ENCODE measurements at regions not wholly inside any gene's neighbourhood (a gene's known extent, or its start where the extent isn't known, plus 50 kb on each side); places are given as distances from the start of the nearest gene placed in this dataset.

GRCh38 chr4:3348621-3349020 is 55.8 kb downstream of the RGS12 start:
- peaks cover 15% of the 10 kb centered on the region for H3K36me3 Mint-ChIP-seq
- H3K27ac Mint-ChIP-seq, result no peak overlapping the region
- DNase-seq (ENCODE audit: low spot score in 2 of 2, unreplicated experiment in 2 of 2), result no peak
- no peaks in the 10 kb centered on the region for H3K27me3 Mint-ChIP-seq (ENCODE audit: low read depth)
- no peaks in the 10 kb centered on the region for H3K9me3 Mint-ChIP-seq
- peaks cover 9% of the 10 kb centered on the region for H3K4me1 Mint-ChIP-seq
- TF ChIP-seq CTCF (IDR thresholded peaks at IDR 0.05; ENCODE audit: unreplicated experiment), result no peak
- H3K4me3 Mint-ChIP-seq, result no peak overlapping the region

- Mint-ChIP-seq H3K27me3 (ENCODE audit: low read depth) (no peaks in the 10 kb centered on the region), H3K9me3 (no peaks in the 10 kb centered on the region), H3K27ac (no peak overlapping the region), H3K4me1 (peaks cover 9% of the 10 kb centered on the region), H3K36me3 (peaks cover 12% of the 10 kb centered on the region), H3K4me3 (no peak overlapping the region)
- no peak for DNase-seq (ENCODE audit: low spot score in 2 of 2, unreplicated experiment in 2 of 2)
- no peak for TF ChIP-seq CTCF (IDR thresholded peaks at IDR 0.05; ENCODE audit: unreplicated experiment)
Measured at GRCh38 chr4:3349116-3349515, 56.3 kb downstream of the RGS12 start.

GRCh38 chr4:3351997-3352396 is 59.2 kb downstream of the RGS12 start:
- no peak for TF ChIP-seq CTCF (IDR thresholded peaks at IDR 0.05; ENCODE audit: unreplicated experiment)
- H3K4me1 Mint-ChIP-seq, result peaks cover 4% of the 10 kb centered on the region
- H3K27me3 Mint-ChIP-seq (ENCODE audit: low read depth), result no peaks in the 10 kb centered on the region
- DNase-seq (ENCODE audit: low spot score in 2 of 2, unreplicated experiment in 2 of 2), result no peak
- H3K9me3 Mint-ChIP-seq, result peaks cover 8% of the 10 kb centered on the region
- peaks cover 20% of the 10 kb centered on the region for H3K36me3 Mint-ChIP-seq
- no peak overlapping the region for H3K27ac Mint-ChIP-seq
- no peak overlapping the region for H3K4me3 Mint-ChIP-seq

DNA sequence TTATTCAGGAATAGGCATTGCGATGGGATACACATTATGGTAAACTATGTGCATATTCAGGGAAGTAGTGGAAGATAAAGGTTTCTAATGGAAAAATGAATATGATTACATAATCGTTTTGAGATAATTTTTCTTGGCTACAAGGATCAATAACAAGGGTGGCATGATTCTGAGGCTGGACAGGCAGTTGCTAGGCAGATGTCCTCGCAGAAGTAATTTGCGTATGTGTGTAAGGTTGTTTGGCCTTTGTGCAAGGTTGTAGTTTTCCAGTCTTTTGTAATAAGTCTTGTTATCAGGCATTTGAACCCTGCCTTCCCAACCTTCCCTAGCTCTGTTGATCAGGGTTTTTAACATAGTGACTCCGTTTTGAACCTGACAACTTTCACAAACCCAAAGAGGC is 59.7 kb downstream of the RGS12 start:
- peaks cover 3% of the 10 kb centered on the region for H3K4me1 Mint-ChIP-seq
- peaks cover 25% of the 10 kb centered on the region for H3K36me3 Mint-ChIP-seq
- H3K9me3 Mint-ChIP-seq, result peaks cover 13% of the 10 kb centered on the region
- no peak overlapping the region for H3K4me3 Mint-ChIP-seq
- H3K27me3 Mint-ChIP-seq (ENCODE audit: low read depth), result no peaks in the 10 kb centered on the region
- DNase-seq (ENCODE audit: low spot score in 2 of 2, unreplicated experiment in 2 of 2), result no peak
- no peak overlapping the region for H3K27ac Mint-ChIP-seq
- no peak for TF ChIP-seq CTCF (IDR thresholded peaks at IDR 0.05; ENCODE audit: unreplicated experiment)

DNA sequence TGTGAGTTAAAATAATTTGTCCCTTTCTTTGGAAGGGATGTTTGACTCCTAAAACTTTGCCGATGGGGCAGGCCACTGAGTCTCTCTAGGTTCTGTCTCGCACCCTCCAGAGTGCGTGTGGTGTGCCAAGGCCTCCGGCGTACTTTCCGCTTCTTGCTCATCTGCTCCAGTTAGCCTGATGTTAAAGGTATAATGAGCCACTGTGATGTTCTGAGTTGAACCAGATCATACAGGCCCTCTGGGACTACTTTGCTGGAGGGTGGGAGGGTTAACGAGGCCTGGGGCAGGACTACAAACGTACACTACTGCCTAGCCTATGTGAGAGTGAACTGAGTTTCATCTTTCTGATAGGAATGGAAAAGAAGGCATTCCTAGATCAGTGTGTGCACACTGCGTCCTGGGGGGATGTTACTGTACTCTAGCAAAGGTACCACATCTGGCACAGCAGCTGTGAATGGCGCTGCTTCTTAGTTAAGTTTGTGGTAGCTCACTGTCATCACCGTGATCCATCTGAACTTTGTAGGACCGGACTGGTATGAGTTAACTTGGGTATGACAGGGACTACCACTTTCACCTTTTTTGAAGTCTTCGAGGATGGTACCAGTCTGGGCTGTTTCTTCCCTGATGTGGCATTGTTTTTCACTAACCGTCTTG is 60.2 kb downstream of the RGS12 start:
- H3K4me1 Mint-ChIP-seq, result no peaks in the 10 kb centered on the region
- TF ChIP-seq CTCF (IDR thresholded peaks at IDR 0.05; ENCODE audit: unreplicated experiment), result no peak
- H3K36me3 Mint-ChIP-seq, result peaks cover 27% of the 10 kb centered on the region
- H3K9me3 Mint-ChIP-seq, result peaks cover 17% of the 10 kb centered on the region
- H3K27me3 Mint-ChIP-seq (ENCODE audit: low read depth), result no peaks in the 10 kb centered on the region
- no peak overlapping the region for H3K4me3 Mint-ChIP-seq
- H3K27ac Mint-ChIP-seq, result no peak overlapping the region
- no peak for DNase-seq (ENCODE audit: low spot score in 2 of 2, unreplicated experiment in 2 of 2)

Measured in mesothelial cell of epicardium (in vitro differentiated cells).